Caco-2 (cell line): ENCODE measurements at regions not wholly inside any gene's neighbourhood (a gene's known extent, or its start where the extent isn't known, plus 50 kb on each side); places are given as distances from the start of the nearest gene placed in this dataset.
"Not testable (repeated sequence)": the region's sequence is repeated elsewhere in the genome, so short reads cannot be mapped to it uniquely, and the experiment has no call there.

Source experiments
- BruUV-seq: library from RNA; stranded (reverse); fragments of 400-500 nt; replicated peaks from 2 replicates; lab custom pipeline; 2021; lab: Mats Ljungman, UMichigan
- CTCF ChIA-PET: fragments of 300-600 bp; sonication (Branson Sonifier 250); formaldehyde crosslinking; loops from one replicate; lab custom pipeline; 2022; ENCODE audit warnings: antibody characterized with exemption; lab: Charles Lee
- POLR2A ChIA-PET: fragments of 300-600 bp; sonication (Branson Sonifier 250); formaldehyde crosslinking; loops from one replicate; lab custom pipeline; 2022; ENCODE audit warnings: antibody characterized with exemption; lab: Charles Lee
- DNase-seq, 2 experiments: peaks; one replicate each; pipeline versions ENCODE4 v3.0.0 to v3.0.0-alpha.2; 2020 to 2022
- H3K27me3 ChIP-seq: replicated peaks from 2 replicates; pipeline ENCODE4 v1.6.0; 2011; ENCODE audit warnings: low read length; ENCODE audit not compliant: control insufficient read depth, insufficient read depth
- H3K36me3 ChIP-seq: 2 replicates; pipeline ENCODE4 v1.5.1; 2011; ENCODE audit warnings: low read length; ENCODE audit not compliant: control insufficient read depth, insufficient read depth
- H3K4me1 ChIP-seq: fragments of 250-450 bp; sonication (Bioruptor Pico); 2 replicates; pipeline ENCODE4 v1.5.1; 2020; ENCODE audit warnings: mild to moderate bottlenecking
- H3K4me3 ChIP-seq: 2 replicates; pipeline ENCODE4 v1.5.1; 2011; ENCODE audit warnings: low read depth, mild to moderate bottlenecking, control low read depth, low read length
- H3K9me3 ChIP-seq: fragments of 250-450 bp; sonication (Bioruptor Pico); 2 replicates; pipeline ENCODE4 v1.5.1; 2020; ENCODE audit warnings: mild to moderate bottlenecking, moderate library complexity
- H3K27ac Mint-ChIP-seq: one replicate; pipeline ENCODE4 v1.8.0; 2022; ENCODE audit warnings: mixed read lengths; ENCODE audit not compliant: unreplicated experiment
- H3K27me3 Mint-ChIP-seq: one replicate; pipeline ENCODE4 v1.8.0; 2022; ENCODE audit warnings: mixed read lengths; ENCODE audit not compliant: insufficient read depth, unreplicated experiment
- H3K36me3 Mint-ChIP-seq: one replicate; pipeline ENCODE4 v1.8.0; 2022; ENCODE audit warnings: mild to moderate bottlenecking, mixed read lengths; ENCODE audit not compliant: insufficient read depth, unreplicated experiment
- H3K4me1 Mint-ChIP-seq: one replicate; pipeline ENCODE4 v1.8.0; 2022; ENCODE audit warnings: low read depth, mixed read lengths; ENCODE audit not compliant: unreplicated experiment
- H3K4me3 Mint-ChIP-seq: one replicate; pipeline ENCODE4 v1.8.0; 2022; ENCODE audit warnings: mild to moderate bottlenecking, moderate library complexity, mixed read lengths; ENCODE audit not compliant: unreplicated experiment
- H3K9me3 Mint-ChIP-seq: one replicate; pipeline ENCODE4 v1.8.0; 2022; ENCODE audit warnings: mixed read lengths; ENCODE audit not compliant: unreplicated experiment
- CTCF ChIP-seq, 2 experiments: fragments of 200-600 bp in 1 of 2; IDR thresholded peaks; 1 replicate in 1 of 2; 2 replicates in 1 of 2; pipeline versions ENCODE4 v1.5.1 to v1.8.0; 2011 to 2022; ENCODE audit warnings: antibody characterized with exemption in 1 of 2, control low read depth in 1 of 2, inconsistent platforms in 1 of 2, low read depth in 1 of 2, low read length in 1 of 2, mild to moderate bottlenecking in 1 of 2, moderate library complexity in 1 of 2; ENCODE audit not compliant: insufficient read depth in 1 of 2, severe bottlenecking in 1 of 2, unreplicated experiment in 1 of 2
- intact Hi-C: fragments of 100-400 bp; cut with micrococcal nuclease; formaldehyde crosslinking; loops from one replicate; pipeline ENCODE4 v1.10.0; 2022; ENCODE audit not compliant: unreplicated experiment

GRCh38 chr7:66452165-66452564 lies 176.5 kb upstream of the KCTD7 start:
- BruUV-seq: no TSS peak
- H3K4me1 Mint-ChIP-seq: no peaks in the 10 kb centered on the region
- H3K9me3 Mint-ChIP-seq: no peaks in the 10 kb centered on the region
- TF ChIP-seq CTCF (IDR thresholded peaks at IDR 0.05; ENCODE audit: insufficient read depth in 1 of 2, low read depth in 1 of 2, low read length in 1 of 2, severe bottlenecking in 1 of 2, unreplicated experiment in 1 of 2): no peak
- no peak for DNase-seq
- no peak overlapping the region for H3K27ac Mint-ChIP-seq
- no peak overlapping the region for H3K4me3 Mint-ChIP-seq
- H3K27me3 ChIP-seq: no peaks in the 10 kb centered on the region
- intact Hi-C loops: no loop called here
- no peak overlapping the region for H3K4me3 ChIP-seq
- no peaks in the 10 kb centered on the region for H3K9me3 ChIP-seq
- H3K4me1 ChIP-seq: no peaks in the 10 kb centered on the region
- ChIA-PET CTCF (no interaction called here), POLR2A (no interaction called here)
- no peaks in the 10 kb centered on the region for H3K36me3 Mint-ChIP-seq
- no peaks in the 10 kb centered on the region for H3K36me3 ChIP-seq
- no peaks in the 10 kb centered on the region for H3K27me3 Mint-ChIP-seq

- POLR2A ChIA-PET: no interaction called here
- no peak for TF ChIP-seq CTCF (IDR thresholded peaks at IDR 0.05; ENCODE audit: insufficient read depth in 1 of 2, low read depth in 1 of 2, low read length in 1 of 2, severe bottlenecking in 1 of 2, unreplicated experiment in 1 of 2)
- Mint-ChIP-seq H3K4me3 (no peak overlapping the region), H3K36me3 (no peaks in the 10 kb centered on the region), H3K9me3 (no peaks in the 10 kb centered on the region), H3K27me3 (no peaks in the 10 kb centered on the region), H3K4me1 (no peaks in the 10 kb centered on the region), H3K27ac (no peak overlapping the region)
- intact Hi-C loops: no loop called here
- Histone ChIP-seq H3K4me1 (no peaks in the 10 kb centered on the region), H3K36me3 (no peaks in the 10 kb centered on the region), H3K4me3 (no peak overlapping the region), H3K27me3 (no peaks in the 10 kb centered on the region), H3K9me3 (no peaks in the 10 kb centered on the region)
- no peak for DNase-seq
- CTCF ChIA-PET: no interaction called here
- no TSS peak for BruUV-seq
Measured at GRCh38 chr7:66453340-66453739, 175.3 kb upstream of the KCTD7 start.

- POLR2A ChIA-PET: no interaction called here
- TF ChIP-seq CTCF (IDR thresholded peaks at IDR 0.05; ENCODE audit: insufficient read depth in 1 of 2, low read depth in 1 of 2, low read length in 1 of 2, severe bottlenecking in 1 of 2, unreplicated experiment in 1 of 2): no peak
- Histone ChIP-seq H3K27me3 (no peaks in the 10 kb centered on the region), H3K4me1 (no peaks in the 10 kb centered on the region), H3K9me3 (no peaks in the 10 kb centered on the region), H3K4me3 (no peak overlapping the region), H3K36me3 (no peaks in the 10 kb centered on the region)
- Mint-ChIP-seq H3K27me3 (no peaks in the 10 kb centered on the region), H3K4me3 (no peak overlapping the region), H3K27ac (no peak overlapping the region), H3K4me1 (no peaks in the 10 kb centered on the region), H3K9me3 (no peaks in the 10 kb centered on the region), H3K36me3 (no peaks in the 10 kb centered on the region)
- BruUV-seq: no TSS peak
- intact Hi-C loops: no loop called here
- CTCF ChIA-PET: no interaction called here
- no peak for DNase-seq
Measured at GRCh38 chr7:66454600-66455225, 174.0 kb upstream of the KCTD7 start.

- intact Hi-C loops, BruUV-seq, H3K36me3 Mint-ChIP-seq: not testable (repeated sequence)
Measured at GRCh38 chr7:66455432-66455831, 173.2 kb upstream of the KCTD7 start.

GRCh38 chr7:66456431-66456830 lies 172.2 kb upstream of the KCTD7 start:
- H3K4me1 Mint-ChIP-seq, H3K4me1 ChIP-seq, DNase-seq, H3K9me3 Mint-ChIP-seq, H3K4me3 ChIP-seq, CTCF ChIA-PET, H3K9me3 ChIP-seq, POLR2A ChIA-PET, intact Hi-C loops, H3K36me3 ChIP-seq, H3K27me3 Mint-ChIP-seq, H3K4me3 Mint-ChIP-seq, H3K27me3 ChIP-seq, H3K27ac Mint-ChIP-seq, BruUV-seq, H3K36me3 Mint-ChIP-seq: not testable (repeated sequence)

More at GRCh38 chr7:66455432-66455831, 173.2 kb upstream of the KCTD7 start:
- H3K27me3 Mint-ChIP-seq, CTCF ChIA-PET, H3K4me1 ChIP-seq, H3K9me3 Mint-ChIP-seq, DNase-seq, H3K36me3 ChIP-seq, H3K4me1 Mint-ChIP-seq, H3K4me3 ChIP-seq, H3K27ac Mint-ChIP-seq, H3K4me3 Mint-ChIP-seq, POLR2A ChIA-PET, H3K27me3 ChIP-seq, H3K9me3 ChIP-seq: not testable (repeated sequence)
